Thyroid gland (tissue), 4 donors: ENCODE measurements at regions not wholly inside any gene's neighbourhood (a gene's known extent, or its start where the extent isn't known, plus 50 kb on each side); places are given as distances from the start of the nearest gene placed in this dataset.

Source experiments
- DNase-seq, 2 donors: peaks; one replicate each; pipeline ENCODE4 v3.0.0-alpha.2; 2019
- H3K27ac ChIP-seq, 3 donors: fragments of 200-600 bp; sonication (generic); 1 replicate in 2 of 3; 2 replicates in 1 of 3; pipeline ENCODE4 v1.5.1; 2016 to 2019; ENCODE audit warnings: mild to moderate bottlenecking in 1 of 3, moderate library complexity in 1 of 3
- H3K27me3 ChIP-seq: fragments of 200-600 bp; sonication (generic); one replicate; pipeline ENCODE4 v1.5.1; 2019
- H3K36me3 ChIP-seq, 2 donors: fragments of 200-600 bp; sonication (generic); one replicate each; pipeline ENCODE4 v1.5.1; 2016 to 2019
- H3K4me1 ChIP-seq, 2 donors: fragments of 200-600 bp; sonication (generic); one replicate each; pipeline ENCODE4 v1.5.1; 2017 to 2019
- H3K4me3 ChIP-seq, 3 donors: fragments of 200-600 bp; sonication (generic); replicated peaks in 1 of 3; 1 replicate in 2 of 3; 2 replicates in 1 of 3; pipeline ENCODE4 v1.5.1; 2016; ENCODE audit warnings: mild to moderate bottlenecking in 1 of 3
- H3K9me3 ChIP-seq: fragments of 200-600 bp; sonication (generic); one replicate; pipeline ENCODE4 v1.5.1; 2017
- CTCF ChIP-seq, 6 experiments: fragments of 200-600 bp in 3 of 6; fragments of 450-650 bp in 3 of 6; sonication (generic) in 3 of 6; IDR thresholded peaks; one replicate each; pipeline ENCODE4 v1.5.1; 2016 to 2019; ENCODE audit warnings: antibody characterized with exemption in 6 of 6, mild to moderate bottlenecking in 2 of 6, inconsistent platforms in 1 of 6, moderate library complexity in 1 of 6
- POLR2A ChIP-seq, 2 donors: fragments of 450-650 bp; IDR thresholded peaks; one replicate each; pipeline ENCODE4 v1.6.1; 2017; ENCODE audit warnings: antibody characterized with exemption in 2 of 2, mild to moderate bottlenecking in 2 of 2, moderate library complexity in 1 of 2
- WGBS, 2 donors: methylation state at CpG; one replicate each; pipeline ENCODE4 v1.1.5; 2017; 5-methylcytosine and 5-hydroxymethylcytosine counted together
- intact Hi-C: fragments of 100-400 bp; cut with DNase I; formaldehyde crosslinking; loops from one replicate; pipeline ENCODE4 v1.15.1; 2023

GRCh38 chr4:62872856-62873255, 1536.4 kb downstream of the TECRL start:
- Histone ChIP-seq H3K9me3 (no peaks in the 10 kb centered on the region), H3K4me1 (no peaks in the 10 kb centered on the region), H3K27ac (no peak overlapping the region), H3K27me3 (no peaks in the 10 kb centered on the region), H3K4me3 (no peak overlapping the region), H3K36me3 (no peaks in the 10 kb centered on the region)
- intact Hi-C loops = no loop called here
- WGBS, 2 donors = 76 to 91% methylated on average over 3 of the region's 3 CpGs
- DNase-seq = no peak
- TF ChIP-seq CTCF (IDR thresholded peaks at IDR 0.05) (no peak), POLR2A (IDR thresholded peaks at IDR 0.05) (no peak)

GRCh38 chr4:62871078-62871477, 1538.2 kb downstream of the TECRL start:
- H3K27me3 ChIP-seq = no peaks in the 10 kb centered on the region
- H3K27ac ChIP-seq = no peak overlapping the region
- intact Hi-C loops = no loop called here
- 73 to 81% methylated on average over 1 of the region's 1 CpG for WGBS, 2 donors
- H3K4me1 ChIP-seq = no peaks in the 10 kb centered on the region
- no peak for DNase-seq
- H3K4me3 ChIP-seq = no peak overlapping the region
- no peaks in the 10 kb centered on the region for H3K36me3 ChIP-seq
- TF ChIP-seq POLR2A (IDR thresholded peaks at IDR 0.05) = no peak
- no peaks in the 10 kb centered on the region for H3K9me3 ChIP-seq

GRCh38 chr4:62870451-62870850, 1538.8 kb downstream of the TECRL start:
- Histone ChIP-seq H3K36me3 (no peaks in the 10 kb centered on the region), H3K4me1 (no peaks in the 10 kb centered on the region), H3K27me3 (no peaks in the 10 kb centered on the region), H3K27ac (no peak overlapping the region), H3K4me3 (no peak overlapping the region), H3K9me3 (no peaks in the 10 kb centered on the region)
- WGBS, 2 donors = 79 to 82% methylated on average over 3 of the region's 3 CpGs
- no peak for DNase-seq
- no peak for TF ChIP-seq CTCF (IDR thresholded peaks at IDR 0.05)
- TF ChIP-seq POLR2A (IDR thresholded peaks at IDR 0.05) = no peak
- intact Hi-C loops = no loop called here

GRCh38 chr4:62865261-62865660, 1544.0 kb downstream of the TECRL start:
- Histone ChIP-seq H3K4me1 (no peaks in the 10 kb centered on the region), H3K9me3 (no peaks in the 10 kb centered on the region), H3K27ac (no peak overlapping the region), H3K36me3 (no peaks in the 10 kb centered on the region), H3K4me3 (no peak overlapping the region), H3K27me3 (no peaks in the 10 kb centered on the region)
- DNase-seq = no peak
- intact Hi-C loops = no loop called here
- TF ChIP-seq CTCF (IDR thresholded peaks at IDR 0.05) (no peak), POLR2A (IDR thresholded peaks at IDR 0.05) (no peak)
- WGBS, 2 donors = 87 to 89% methylated on average over 3 of the region's 3 CpGs

- intact Hi-C loops = no loop called here
- 59 to 65% methylated on average over 1 of the region's 1 CpG for WGBS, 2 donors
- Histone ChIP-seq H3K9me3 (no peaks in the 10 kb centered on the region), H3K36me3 (no peaks in the 10 kb centered on the region), H3K27ac (no peak overlapping the region), H3K27me3 (no peaks in the 10 kb centered on the region), H3K4me3 (no peak overlapping the region), H3K4me1 (no peaks in the 10 kb centered on the region)
- DNase-seq = no peak
- TF ChIP-seq POLR2A (IDR thresholded peaks at IDR 0.05) (no peak), CTCF (IDR thresholded peaks at IDR 0.05) (no peak)
Measured at GRCh38 chr4:62849696-62850095, 1559.6 kb downstream of the TECRL start.

- DNase-seq = no peak
- no peak overlapping the region for H3K27ac ChIP-seq
- no peaks in the 10 kb centered on the region for H3K27me3 ChIP-seq
- WGBS, 2 donors = 68% methylated on average over 2 of the region's 2 CpGs
- intact Hi-C loops = no loop called here
- H3K4me3 ChIP-seq = no peak overlapping the region
- TF ChIP-seq CTCF (IDR thresholded peaks at IDR 0.05) (no peak), POLR2A (IDR thresholded peaks at IDR 0.05) (no peak)
- no peaks in the 10 kb centered on the region for H3K9me3 ChIP-seq
- H3K4me1 ChIP-seq = no peaks in the 10 kb centered on the region
- no peaks in the 10 kb centered on the region for H3K36me3 ChIP-seq
Measured at GRCh38 chr4:62835631-62836030, 1573.6 kb downstream of the TECRL start.
